Activated T-helper 17 cell treated with anti-CD3 and anti-CD28 coated beads, Interleukin-2, amount 50 U/mL, for 72 hours (primary cell): ENCODE measurements at regions not wholly inside any gene's neighbourhood (a gene's known extent, or its start where the extent isn't known, plus 50 kb on each side); places are given as distances from the start of the nearest gene placed in this dataset.
"Not testable (repeated sequence)": the region's sequence is repeated elsewhere in the genome, so short reads cannot be mapped to it uniquely, and the experiment has no call there.

Experiments
- ATAC-seq: fragments of 150-1000 bp; cut with Tn5 transposase; replicated peaks from 2 replicates; pipeline ENCODE4 v1.10.0; 2021; ENCODE audit warnings: mild to moderate bottlenecking, moderate library complexity
- H3K27ac Mint-ChIP-seq: one replicate; pipeline ENCODE4 v1.8.0; 2022; ENCODE audit warnings: mixed read lengths
- H3K27me3 Mint-ChIP-seq: one replicate; pipeline ENCODE4 v1.8.0; 2022; ENCODE audit warnings: mixed read lengths
- H3K36me3 Mint-ChIP-seq: one replicate; pipeline ENCODE4 v1.8.0; 2022; ENCODE audit warnings: low read depth, mild to moderate bottlenecking, mixed read lengths
- H3K4me1 Mint-ChIP-seq: one replicate; pipeline ENCODE4 v1.8.0; 2022; ENCODE audit warnings: mixed read lengths
- H3K4me3 Mint-ChIP-seq: one replicate; pipeline ENCODE4 v1.8.0; 2022; ENCODE audit warnings: mild to moderate bottlenecking, mixed read lengths
- H3K9me3 Mint-ChIP-seq: one replicate; pipeline ENCODE4 v1.8.0; 2022; ENCODE audit warnings: mixed read lengths

DNA sequence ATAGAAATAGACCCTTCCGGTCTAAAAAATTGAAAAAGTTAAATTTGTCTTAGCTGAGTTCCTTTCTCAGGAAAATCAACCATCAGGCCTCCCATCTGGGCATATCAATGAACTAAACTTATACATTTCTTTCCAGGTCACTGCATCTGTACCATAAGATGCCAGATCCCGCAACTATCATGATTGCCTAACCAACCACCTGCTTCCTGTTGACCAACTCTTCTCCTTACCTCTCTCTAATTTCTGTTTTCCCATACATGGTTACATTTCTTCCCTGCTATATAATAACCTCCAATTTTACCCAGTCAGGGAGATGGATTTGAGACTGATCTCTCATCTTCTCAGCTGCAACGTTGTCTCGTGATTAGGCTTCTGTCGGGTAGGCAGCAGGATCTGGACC is 228.7 kb downstream of the FSIP2 start:
- ATAC-seq: no peak
- Mint-ChIP-seq H3K4me1 (no peaks in the 10 kb centered on the region), H3K36me3 (no peaks in the 10 kb centered on the region), H3K4me3 (no peak overlapping the region), H3K9me3 (peaks cover 4% of the 10 kb centered on the region), H3K27me3 (no peaks in the 10 kb centered on the region), H3K27ac (no peak overlapping the region)

DNA sequence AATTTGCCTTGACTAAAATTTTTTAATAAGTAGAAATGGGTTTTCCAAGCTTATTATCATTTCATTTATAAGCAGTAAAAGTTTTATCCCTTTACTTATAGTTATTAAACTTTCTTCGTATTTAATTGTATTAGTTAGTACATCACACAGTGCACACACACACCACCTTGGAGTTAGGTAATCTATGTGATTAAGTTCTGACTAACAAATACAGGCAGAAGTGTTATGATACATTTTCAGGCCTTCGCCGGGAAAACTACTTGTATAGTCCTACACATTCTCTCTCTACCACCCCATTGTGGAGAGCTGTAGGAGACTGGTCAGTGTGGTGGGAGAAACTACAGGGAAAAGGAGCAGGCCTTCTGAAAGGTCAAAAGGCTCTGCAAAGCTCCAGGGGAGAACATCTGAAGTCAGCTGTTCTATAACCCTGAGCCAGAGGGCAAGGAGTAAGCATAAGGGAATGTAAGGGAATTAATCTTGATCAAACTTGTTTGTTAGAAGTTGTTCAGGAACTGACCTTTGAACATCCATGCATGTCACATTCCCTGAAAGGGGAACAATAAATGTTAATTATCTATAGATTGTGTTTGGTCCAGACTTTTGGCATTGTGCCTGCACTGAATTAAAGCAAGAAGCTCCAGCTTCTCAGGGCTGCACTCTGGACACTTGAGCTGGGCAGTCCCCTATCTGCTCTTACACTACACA is 231.7 kb downstream of the FSIP2 start:
- no peak for ATAC-seq
- Mint-ChIP-seq H3K4me3 (no peak overlapping the region), H3K27ac (no peak overlapping the region), H3K36me3 (no peaks in the 10 kb centered on the region), H3K4me1 (no peaks in the 10 kb centered on the region), H3K27me3 (no peaks in the 10 kb centered on the region), H3K9me3 (peaks cover 8% of the 10 kb centered on the region)

- Mint-ChIP-seq H3K27me3 (no peaks in the 10 kb centered on the region), H3K4me1 (no peaks in the 10 kb centered on the region), H3K36me3 (no peaks in the 10 kb centered on the region), H3K4me3 (no peak overlapping the region), H3K27ac (no peak overlapping the region), H3K9me3 (peaks cover 4% of the 10 kb centered on the region)
- no peak for ATAC-seq
Observed at GRCh38 chr2:185978634-185979407, 240.2 kb downstream of the FSIP2 start.

- no peaks in the 10 kb centered on the region for H3K36me3 Mint-ChIP-seq
- no peaks in the 10 kb centered on the region for H3K9me3 Mint-ChIP-seq
- H3K27ac Mint-ChIP-seq: no peak overlapping the region
- no peak overlapping the region for H3K4me3 Mint-ChIP-seq
- peak; percentile 37 for ATAC-seq
- no peaks in the 10 kb centered on the region for H3K27me3 Mint-ChIP-seq
- no peaks in the 10 kb centered on the region for H3K4me1 Mint-ChIP-seq
Observed at GRCh38 chr2:185979546-185980071, 241.0 kb downstream of the FSIP2 start.

DNA sequence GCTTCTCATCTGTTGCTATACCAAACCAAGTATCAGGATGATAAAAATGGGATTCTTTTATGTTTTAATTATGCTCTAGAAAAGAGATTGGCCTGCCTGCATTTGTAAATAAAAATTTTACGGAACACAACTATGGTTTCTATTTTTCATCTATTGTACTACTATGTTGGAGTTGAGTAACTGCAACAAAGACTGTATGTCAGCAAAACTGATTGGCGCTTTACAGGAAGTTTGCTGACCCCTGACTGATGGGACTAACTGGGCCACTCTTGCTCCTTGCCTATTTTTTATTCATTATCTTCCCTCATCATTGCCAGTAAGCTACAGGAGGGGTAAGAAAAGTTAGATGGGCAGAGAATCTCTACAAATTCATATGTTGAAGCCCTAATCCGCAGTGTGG is 242.3 kb downstream of the FSIP2 start:
- Mint-ChIP-seq H3K27me3 (no peaks in the 10 kb centered on the region), H3K9me3 (no peaks in the 10 kb centered on the region), H3K36me3 (no peaks in the 10 kb centered on the region), H3K4me1 (no peaks in the 10 kb centered on the region), H3K27ac (no peak overlapping the region), H3K4me3 (no peak overlapping the region)
- ATAC-seq: no peak

DNA sequence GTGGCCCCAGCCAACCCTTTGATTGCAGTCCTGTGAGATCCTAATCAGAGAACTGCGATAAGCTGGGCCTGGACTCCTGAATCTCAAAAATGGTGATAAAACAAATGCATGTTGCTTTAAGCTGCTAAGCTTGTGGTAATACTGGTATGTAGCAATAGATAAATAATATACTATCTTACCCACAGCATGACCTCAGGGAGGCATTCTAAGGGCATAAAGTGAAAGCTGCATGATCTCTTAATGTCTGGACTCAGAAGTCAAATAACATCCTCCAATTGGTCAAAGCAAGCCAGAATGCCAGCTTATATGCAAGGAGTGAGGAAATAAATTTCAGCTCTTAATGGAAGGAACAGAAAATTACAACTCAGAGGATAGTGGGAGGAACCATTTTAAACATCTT is 246.1 kb downstream of the FSIP2 start:
- no peak overlapping the region for H3K4me3 Mint-ChIP-seq
- H3K4me1 Mint-ChIP-seq: no peaks in the 10 kb centered on the region
- H3K36me3 Mint-ChIP-seq: no peaks in the 10 kb centered on the region
- H3K27me3 Mint-ChIP-seq: no peaks in the 10 kb centered on the region
- no peak for ATAC-seq
- H3K9me3 Mint-ChIP-seq: no peaks in the 10 kb centered on the region
- no peak overlapping the region for H3K27ac Mint-ChIP-seq

- not testable (repeated sequence) for H3K36me3 Mint-ChIP-seq, ATAC-seq, H3K27me3 Mint-ChIP-seq, H3K4me3 Mint-ChIP-seq, H3K9me3 Mint-ChIP-seq, H3K27ac Mint-ChIP-seq, H3K4me1 Mint-ChIP-seq
Observed at GRCh38 chr2:185988907-185989306, 250.3 kb downstream of the FSIP2 start.

GRCh38 chr2:185990861-185991525 is 252.4 kb downstream of the FSIP2 start:
- no peak overlapping the region for H3K4me3 Mint-ChIP-seq
- H3K9me3 Mint-ChIP-seq: no peaks in the 10 kb centered on the region
- no peaks in the 10 kb centered on the region for H3K4me1 Mint-ChIP-seq
- H3K27ac Mint-ChIP-seq: no peak overlapping the region
- H3K36me3 Mint-ChIP-seq: no peaks in the 10 kb centered on the region
- no peak for ATAC-seq
- no peaks in the 10 kb centered on the region for H3K27me3 Mint-ChIP-seq

GRCh38 chr2:185998562-185999070 is 260.0 kb downstream of the FSIP2 start:
- ATAC-seq: no peak
- Mint-ChIP-seq H3K4me3 (no peak overlapping the region), H3K27ac (no peak overlapping the region), H3K9me3 (peaks cover 8% of the 10 kb centered on the region), H3K27me3 (no peaks in the 10 kb centered on the region), H3K4me1 (no peaks in the 10 kb centered on the region), H3K36me3 (no peaks in the 10 kb centered on the region)

DNA sequence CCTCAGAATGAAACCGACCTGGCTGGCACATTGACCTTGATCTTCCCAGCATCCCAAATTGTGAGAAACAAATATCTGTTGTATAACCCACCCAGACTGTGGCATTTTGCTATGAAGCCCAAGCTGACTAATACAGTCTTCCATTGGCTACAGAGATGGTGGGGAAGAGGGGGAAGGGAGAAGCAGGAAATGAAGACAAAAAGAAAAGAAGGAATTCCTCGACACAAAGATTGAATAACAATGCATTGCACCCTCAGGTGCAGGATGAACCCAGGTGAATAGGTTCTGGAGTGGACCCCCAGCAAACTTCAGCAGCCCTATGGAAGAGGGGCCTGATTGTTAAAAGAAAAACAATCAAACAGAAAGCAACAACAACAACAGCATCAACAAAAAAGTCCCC is 270.7 kb downstream of the FSIP2 start:
- Mint-ChIP-seq H3K36me3 (no peaks in the 10 kb centered on the region), H3K4me1 (no peaks in the 10 kb centered on the region), H3K4me3 (no peak overlapping the region), H3K27me3 (no peaks in the 10 kb centered on the region), H3K9me3 (peaks cover 19% of the 10 kb centered on the region), H3K27ac (no peak overlapping the region)
- no peak for ATAC-seq

DNA sequence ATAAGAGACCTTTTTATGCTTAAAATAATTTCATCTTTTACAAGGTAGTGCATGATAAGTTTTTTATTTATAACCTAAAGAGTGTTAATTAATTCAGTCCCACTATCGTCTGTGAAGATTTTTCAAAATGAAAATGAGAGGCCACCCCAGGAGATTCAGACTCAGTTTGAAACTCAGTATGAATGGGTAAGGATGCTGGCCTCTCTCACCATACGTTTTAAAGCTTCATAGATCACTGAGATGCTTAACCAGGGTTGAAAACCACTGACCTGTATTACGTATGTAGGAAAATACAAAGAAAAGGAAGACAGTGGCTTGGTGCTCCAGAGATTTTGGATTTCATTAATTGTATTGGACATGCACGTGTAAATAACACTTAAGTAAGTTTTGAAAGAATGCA is 278.7 kb downstream of the FSIP2 start:
- H3K27ac Mint-ChIP-seq: no peak overlapping the region
- H3K4me1 Mint-ChIP-seq: no peaks in the 10 kb centered on the region
- no peaks in the 10 kb centered on the region for H3K27me3 Mint-ChIP-seq
- no peaks in the 10 kb centered on the region for H3K36me3 Mint-ChIP-seq
- ATAC-seq: no peak
- H3K9me3 Mint-ChIP-seq: peaks cover 3% of the 10 kb centered on the region
- H3K4me3 Mint-ChIP-seq: no peak overlapping the region

DNA sequence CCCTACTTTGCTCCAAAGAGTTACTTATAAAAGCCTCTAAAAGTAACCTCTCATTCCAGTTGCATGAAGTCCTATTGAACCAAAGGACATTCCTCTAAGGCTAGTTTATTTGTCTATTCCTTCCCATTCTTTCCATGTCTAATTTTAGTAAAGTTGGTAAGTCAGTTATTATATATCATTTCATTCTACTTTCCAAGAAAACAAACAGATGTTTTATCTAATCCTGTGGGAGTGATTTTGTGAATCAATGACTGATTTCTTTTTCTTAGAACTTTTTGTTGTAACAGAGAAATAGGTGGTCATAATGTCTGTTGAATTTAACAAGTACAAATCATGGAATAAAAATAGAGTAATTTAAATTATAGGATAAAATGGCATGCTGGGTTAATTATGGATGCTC is 286.3 kb downstream of the FSIP2 start:
- Mint-ChIP-seq H3K4me1 (no peaks in the 10 kb centered on the region), H3K9me3 (peaks cover 5% of the 10 kb centered on the region), H3K27ac (no peak overlapping the region), H3K36me3 (no peaks in the 10 kb centered on the region), H3K4me3 (no peak overlapping the region), H3K27me3 (no peaks in the 10 kb centered on the region)
- ATAC-seq: no peak

DNA sequence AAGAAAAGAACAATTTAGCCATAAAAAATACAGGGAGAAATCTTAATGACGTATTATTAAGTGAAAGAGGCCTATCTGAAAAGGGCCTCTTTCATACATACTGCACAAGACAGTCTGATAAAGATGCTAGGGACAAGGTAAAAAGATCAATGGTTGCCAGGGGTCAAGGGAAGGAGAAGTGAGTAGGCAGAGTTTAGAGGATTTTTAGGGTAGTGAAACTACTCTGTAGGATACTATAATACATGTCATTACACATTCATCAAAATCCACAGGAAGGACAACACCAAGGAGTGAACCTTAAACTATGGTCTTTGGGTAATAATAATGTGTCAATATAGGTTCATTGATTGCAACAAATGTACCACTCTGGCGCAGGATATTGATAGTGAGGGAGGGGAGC is 289.3 kb downstream of the FSIP2 start:
- no peak overlapping the region for H3K27ac Mint-ChIP-seq
- no peak overlapping the region for H3K4me3 Mint-ChIP-seq
- H3K4me1 Mint-ChIP-seq: no peaks in the 10 kb centered on the region
- peaks cover under 1% of the 10 kb centered on the region for H3K9me3 Mint-ChIP-seq
- H3K27me3 Mint-ChIP-seq: no peaks in the 10 kb centered on the region
- H3K36me3 Mint-ChIP-seq: no peaks in the 10 kb centered on the region
- no peak for ATAC-seq

- Mint-ChIP-seq H3K9me3 (no peaks in the 10 kb centered on the region), H3K27me3 (no peaks in the 10 kb centered on the region), H3K4me3 (no peak overlapping the region), H3K36me3 (no peaks in the 10 kb centered on the region), H3K27ac (no peak overlapping the region), H3K4me1 (no peaks in the 10 kb centered on the region)
- ATAC-seq: no peak
Observed at GRCh38 chr2:186031229-186031628, 292.6 kb downstream of the FSIP2 start.
